Testis (tissue), 2 donors: ENCODE measurements at regions not wholly inside any gene's neighbourhood (a gene's known extent, or its start where the extent isn't known, plus 50 kb on each side); places are given as distances from the start of the nearest gene placed in this dataset.

Source experiments
- DNase-seq: peaks from one replicate; pipeline ENCODE4 v3.0.0-alpha.2; 2019
- H3K27ac ChIP-seq, 2 donors: fragments of 200-600 bp; sonication (generic); one replicate each; pipeline ENCODE4 v1.5.1; 2019
- H3K27me3 ChIP-seq: fragments of 200-600 bp; sonication (generic); one replicate; pipeline ENCODE4 v1.5.1; 2019
- H3K36me3 ChIP-seq: fragments of 200-600 bp; sonication (generic); one replicate; pipeline ENCODE4 v1.5.1; 2017; ENCODE audit warnings: low read depth; ENCODE audit errors: missing control alignments
- H3K4me1 ChIP-seq: fragments of 200-600 bp; sonication (generic); one replicate; pipeline ENCODE4 v1.5.1; 2019
- H3K4me3 ChIP-seq, 2 donors: fragments of 200-600 bp; sonication (generic); one replicate each; pipeline ENCODE4 v1.5.1; 2017 to 2019
- H3K9me3 ChIP-seq: fragments of 200-600 bp; sonication (generic); one replicate; pipeline ENCODE4 v1.5.1; 2017
- POLR2A ChIP-seq: fragments of 450-650 bp; IDR thresholded peaks from one replicate; pipeline ENCODE4 v1.6.1; 2017; ENCODE audit warnings: antibody characterized with exemption, mild to moderate bottlenecking, moderate library complexity
- WGBS, 2 donors: methylation state at CpG; one replicate each; pipeline ENCODE4 v1.1.5; 2018; 5-methylcytosine and 5-hydroxymethylcytosine counted together
- intact Hi-C: fragments of 100-400 bp; cut with DNase I; formaldehyde crosslinking; loops from one replicate; pipeline ENCODE4 v1.15.1; 2023; ENCODE audit warnings: low total_unique reads
- TF ChIP-seq, protein P1 (sequence below), 3 experiments: fragments of 450-650 bp in 2 of 3; fragments of 200-600 bp in 1 of 3; sonication (generic) in 1 of 3; IDR thresholded peaks; one replicate each; pipeline ENCODE4 v1.5.1; 2016 to 2019; ENCODE audit warnings: antibody characterized with exemption in 3 of 3, mild to moderate bottlenecking in 2 of 3, moderate library complexity in 1 of 3

- TF ChIP-seq, protein P1, sequence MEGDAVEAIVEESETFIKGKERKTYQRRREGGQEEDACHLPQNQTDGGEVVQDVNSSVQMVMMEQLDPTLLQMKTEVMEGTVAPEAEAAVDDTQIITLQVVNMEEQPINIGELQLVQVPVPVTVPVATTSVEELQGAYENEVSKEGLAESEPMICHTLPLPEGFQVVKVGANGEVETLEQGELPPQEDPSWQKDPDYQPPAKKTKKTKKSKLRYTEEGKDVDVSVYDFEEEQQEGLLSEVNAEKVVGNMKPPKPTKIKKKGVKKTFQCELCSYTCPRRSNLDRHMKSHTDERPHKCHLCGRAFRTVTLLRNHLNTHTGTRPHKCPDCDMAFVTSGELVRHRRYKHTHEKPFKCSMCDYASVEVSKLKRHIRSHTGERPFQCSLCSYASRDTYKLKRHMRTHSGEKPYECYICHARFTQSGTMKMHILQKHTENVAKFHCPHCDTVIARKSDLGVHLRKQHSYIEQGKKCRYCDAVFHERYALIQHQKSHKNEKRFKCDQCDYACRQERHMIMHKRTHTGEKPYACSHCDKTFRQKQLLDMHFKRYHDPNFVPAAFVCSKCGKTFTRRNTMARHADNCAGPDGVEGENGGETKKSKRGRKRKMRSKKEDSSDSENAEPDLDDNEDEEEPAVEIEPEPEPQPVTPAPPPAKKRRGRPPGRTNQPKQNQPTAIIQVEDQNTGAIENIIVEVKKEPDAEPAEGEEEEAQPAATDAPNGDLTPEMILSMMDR (IDR thresholded peaks at IDR 0.05) = no peak
- no peak for TF ChIP-seq POLR2A
- no peak for DNase-seq
- no peaks in the 10 kb centered on the region for H3K36me3 ChIP-seq
- no peaks in the 10 kb centered on the region for H3K27me3 ChIP-seq
- intact Hi-C loops = no loop called here
- H3K27ac ChIP-seq = no peak overlapping the region
- H3K4me1 ChIP-seq = peaks cover 8% of the 10 kb centered on the region
- no peaks in the 10 kb centered on the region for H3K9me3 ChIP-seq
- 86 to 94% methylated on average over 5 of the region's 5 CpGs for WGBS, 2 donors
- no peak overlapping the region for H3K4me3 ChIP-seq
Observed at GRCh38 chr4:38567457-38567856, 96.5 kb upstream of the KLF3 start.

- TF ChIP-seq, protein P1 (IDR thresholded peaks at IDR 0.05) = no peak
- TF ChIP-seq POLR2A = no peak
- no peaks in the 10 kb centered on the region for H3K27me3 ChIP-seq
- no peak overlapping the region for H3K4me3 ChIP-seq
- no peak for DNase-seq
- intact Hi-C loops = no loop called here
- H3K9me3 ChIP-seq = no peaks in the 10 kb centered on the region
- 66 to 75% methylated on average over 3 of the region's 3 CpGs for WGBS, 2 donors
- peaks cover 8% of the 10 kb centered on the region for H3K4me1 ChIP-seq
- H3K36me3 ChIP-seq = no peaks in the 10 kb centered on the region
- H3K27ac ChIP-seq = no peak overlapping the region
Observed at GRCh38 chr4:38568768-38569167, 95.2 kb upstream of the KLF3 start.

- Histone ChIP-seq H3K4me3 (no peak overlapping the region), H3K27me3 (no peaks in the 10 kb centered on the region), H3K27ac (no peak overlapping the region), H3K4me1 (peaks cover 1% of the 10 kb centered on the region), H3K9me3 (no peaks in the 10 kb centered on the region), H3K36me3 (no peaks in the 10 kb centered on the region)
- no peak for DNase-seq
- WGBS, 2 donors = 82 to 83% methylated on average over 5 of the region's 5 CpGs
- TF ChIP-seq, protein P1 (IDR thresholded peaks at IDR 0.05) = no peak
- no peak for TF ChIP-seq POLR2A
- intact Hi-C loops = no loop called here
Observed at GRCh38 chr4:38570647-38571276, 93.2 kb upstream of the KLF3 start.

DNA sequence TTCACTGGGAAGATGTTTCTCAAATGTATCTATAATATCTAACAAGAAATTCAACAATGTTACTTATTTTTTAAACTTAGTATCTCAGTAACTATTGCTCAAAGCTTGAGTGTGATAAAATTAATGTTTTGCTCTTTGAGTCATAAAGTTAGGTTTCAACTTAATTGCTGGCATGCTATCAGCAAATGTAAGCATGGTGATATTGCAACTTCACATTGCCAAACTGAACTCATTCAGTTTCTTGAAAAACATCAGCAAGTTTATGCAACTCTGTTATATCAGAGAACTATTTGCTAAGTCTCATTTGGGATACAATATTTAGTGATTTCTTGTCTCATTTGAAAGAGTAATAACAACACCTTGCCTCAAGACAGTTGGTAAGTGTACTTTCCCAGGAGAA is 91.2 kb upstream of the KLF3 start:
- intact Hi-C loops = no loop called here
- no peak overlapping the region for H3K4me3 ChIP-seq
- no peaks in the 10 kb centered on the region for H3K36me3 ChIP-seq
- no peaks in the 10 kb centered on the region for H3K4me1 ChIP-seq
- TF ChIP-seq, protein P1 (IDR thresholded peaks at IDR 0.05) = no peak
- TF ChIP-seq POLR2A = no peak
- DNase-seq = no peak
- H3K27ac ChIP-seq = no peak overlapping the region
- no peaks in the 10 kb centered on the region for H3K9me3 ChIP-seq
- no peaks in the 10 kb centered on the region for H3K27me3 ChIP-seq
